GM18511 (cell line): ENCODE measurements at regions not wholly inside any gene's neighbourhood (a gene's known extent, or its start where the extent isn't known, plus 50 kb on each side); places are given as distances from the start of the nearest gene placed in this dataset.
A peak's percentile ranks its signal among the peaks of the same experiment; 100 is the strongest.
"Not testable (repeated sequence)": the region's sequence is repeated elsewhere in the genome, so short reads cannot be mapped to it uniquely, and the experiment has no call there.

Experiments used
- ATAC-seq: cut with Tn5 transposase; IDR thresholded peaks from one replicate; pipeline ENCODE4 v1.9.1; 2021; ENCODE audit warnings: mild to moderate bottlenecking, moderate library complexity; ENCODE audit not compliant: unreplicated experiment

- ATAC-seq, result no peak
Measured at GRCh38 chr5:142259758-142260157, 65.1 kb downstream of the SPRY4 start.

- no peak for ATAC-seq
Measured at GRCh38 chr5:142255831-142256230, 69.0 kb downstream of the SPRY4 start.

GRCh38 chr5:142254431-142254830 is 70.4 kb downstream of the SPRY4 start:
- no peak for ATAC-seq

- no peak for ATAC-seq
Measured at GRCh38 chr5:142253938-142254337, 70.9 kb downstream of the SPRY4 start.

- ATAC-seq, result no peak
Measured at GRCh38 chr5:142250119-142250518, 74.7 kb downstream of the SPRY4 start.

GRCh38 chr5:142248853-142249462 is 75.9 kb downstream of the SPRY4 start:
- ATAC-seq, result no peak

GRCh38 chr5:142246258-142246657 is 78.6 kb downstream of the SPRY4 start:
- ATAC-seq, result no peak

GRCh38 chr5:142245786-142246185 is 79.0 kb downstream of the SPRY4 start:
- ATAC-seq, result no peak

GRCh38 chr5:142244440-142244839 is 80.4 kb downstream of the SPRY4 start:
- no peak for ATAC-seq

- ATAC-seq, result no peak
Measured at GRCh38 chr5:142242272-142242671, 82.5 kb downstream of the SPRY4 start.

GRCh38 chr5:142239394-142240159 is 85.2 kb downstream of the SPRY4 start:
- ATAC-seq, result no peak

GRCh38 chr5:142237707-142238106 is 87.1 kb downstream of the SPRY4 start:
- no peak for ATAC-seq

- ATAC-seq, result not testable (repeated sequence)
Measured at GRCh38 chr5:142236673-142237290, 88.0 kb downstream of the SPRY4 start.

- no peak for ATAC-seq
Measured at GRCh38 chr5:142235870-142236672, 88.8 kb downstream of the SPRY4 start.

- ATAC-seq, result peak; percentile 55
Measured at GRCh38 chr5:142235050-142235797, 89.6 kb downstream of the SPRY4 start.

- no peak for ATAC-seq
Measured at GRCh38 chr5:142233083-142234032, 91.5 kb downstream of the SPRY4 start.

- ATAC-seq, result not testable (repeated sequence)
Measured at GRCh38 chr5:142230949-142231348, 93.9 kb downstream of the SPRY4 start.

- no peak for ATAC-seq
Measured at GRCh38 chr5:142225141-142225540, 99.7 kb downstream of the SPRY4 start.

GRCh38 chr5:142222866-142223558 is 101.8 kb downstream of the SPRY4 start:
- ATAC-seq, result peak; percentile 1
